ENCODE measurements at regions not wholly inside any gene's neighbourhood (a gene's known extent, or its start where the extent isn't known, plus 50 kb on each side); places are given as distances from the start of the nearest gene placed in this dataset.

DNA sequence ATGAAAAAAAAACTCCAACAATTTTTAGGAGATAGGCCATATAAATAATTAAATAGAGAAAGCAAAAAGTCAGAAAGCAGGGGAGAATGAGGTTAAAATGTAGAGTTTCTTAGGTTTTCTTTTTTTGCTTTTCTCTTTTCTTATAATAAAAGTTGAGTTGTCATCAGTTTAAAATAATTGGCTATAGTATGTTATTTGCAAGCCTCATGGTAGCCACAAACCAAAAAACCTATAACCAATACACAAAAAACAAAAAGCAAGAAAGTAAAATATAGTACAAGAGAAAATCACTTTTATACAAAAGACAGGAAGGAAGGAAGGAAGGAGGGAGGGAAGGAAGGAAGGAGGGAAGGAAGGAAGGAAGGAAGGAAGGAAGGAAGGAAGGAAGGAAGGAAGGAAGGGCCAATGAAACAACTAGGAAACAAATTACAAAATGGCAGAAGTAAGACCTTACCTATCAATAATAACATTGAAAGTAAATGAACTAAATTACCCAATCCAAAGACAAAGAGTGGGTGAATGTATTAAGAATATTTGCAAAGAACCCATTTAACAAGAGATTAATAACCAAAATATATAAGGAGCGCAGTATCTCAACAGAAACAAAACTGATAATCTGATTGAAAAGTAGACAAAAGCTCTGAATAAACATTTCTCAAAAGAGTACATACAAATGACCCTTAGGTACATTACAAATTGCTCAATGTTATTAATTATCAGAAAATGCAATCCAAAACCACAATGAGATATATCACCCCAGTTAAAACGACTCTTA, 541.3 kb upstream of the LRRTM4 start:
- Histone ChIP-seq H3K36me3 (ENCODE audit: control insufficient read depth in 4 of 4, insufficient read depth in 3 of 4, low read depth in 1 of 4, low read length in 3 of 4) (no peaks in the 10 kb centered on the region), H3K27ac (ENCODE audit: low read depth in 1 of 2, low read length in 2 of 2) (no peak overlapping the region), H3K4me3 (ENCODE audit: low read depth in 1 of 3, low read length in 3 of 3) (no peak overlapping the region), H3K27me3 (ENCODE audit: control insufficient read depth in 4 of 4, insufficient read depth in 4 of 4, low read length in 3 of 4) (no peaks in the 10 kb centered on the region), H3K9ac (ENCODE audit: low read depth in 1 of 2, low read length in 2 of 2) (no peak overlapping the region), H3K4me1 (ENCODE audit: control insufficient read depth in 4 of 4, insufficient read depth in 4 of 4, low read length in 3 of 4) (no peaks in the 10 kb centered on the region), H3K9me3 (ENCODE audit: control insufficient read depth in 4 of 4, low read length in 3 of 4) (no peaks in the 10 kb centered on the region)
- DNase-seq (ENCODE audit: low spot score): no peak
- WGBS: 52% methylated on average over 2 of the region's 2 CpGs
- TF ChIP-seq NR2F2 (IDR thresholded peaks at IDR 0.05) (no peak), HNF4A (conservative IDR thresholded peaks at IDR 0.05) (no peak), EGR1 (IDR thresholded peaks at IDR 0.05; ENCODE audit: low read depth in 2 of 2) (no peak), RAD21 (IDR thresholded peaks at IDR 0.05) (no peak), TAF1 (conservative IDR thresholded peaks at IDR 0.05) (no peak), RXRA (IDR thresholded peaks at IDR 0.05) (no peak), JUND (IDR thresholded peaks at IDR 0.05) (no peak), GABPA (IDR thresholded peaks at IDR 0.05 in 1 of 2, conservative IDR thresholded peaks at IDR 0.05 in 1 of 2) (no peak), HNF4G (IDR thresholded peaks at IDR 0.05) (no peak), SP1 (IDR thresholded peaks at IDR 0.05) (no peak), YY1 (IDR thresholded peaks at IDR 0.05) (no peak)
- TF ChIP-seq, protein P1, sequence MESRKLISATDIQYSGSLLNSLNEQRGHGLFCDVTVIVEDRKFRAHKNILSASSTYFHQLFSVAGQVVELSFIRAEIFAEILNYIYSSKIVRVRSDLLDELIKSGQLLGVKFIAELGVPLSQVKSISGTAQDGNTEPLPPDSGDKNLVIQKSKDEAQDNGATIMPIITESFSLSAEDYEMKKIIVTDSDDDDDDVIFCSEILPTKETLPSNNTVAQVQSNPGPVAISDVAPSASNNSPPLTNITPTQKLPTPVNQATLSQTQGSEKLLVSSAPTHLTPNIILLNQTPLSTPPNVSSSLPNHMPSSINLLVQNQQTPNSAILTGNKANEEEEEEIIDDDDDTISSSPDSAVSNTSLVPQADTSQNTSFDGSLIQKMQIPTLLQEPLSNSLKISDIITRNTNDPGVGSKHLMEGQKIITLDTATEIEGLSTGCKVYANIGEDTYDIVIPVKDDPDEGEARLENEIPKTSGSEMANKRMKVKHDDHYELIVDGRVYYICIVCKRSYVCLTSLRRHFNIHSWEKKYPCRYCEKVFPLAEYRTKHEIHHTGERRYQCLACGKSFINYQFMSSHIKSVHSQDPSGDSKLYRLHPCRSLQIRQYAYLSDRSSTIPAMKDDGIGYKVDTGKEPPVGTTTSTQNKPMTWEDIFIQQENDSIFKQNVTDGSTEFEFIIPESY (IDR thresholded peaks at IDR 0.05): no peak
- TF ChIP-seq, protein P2, sequence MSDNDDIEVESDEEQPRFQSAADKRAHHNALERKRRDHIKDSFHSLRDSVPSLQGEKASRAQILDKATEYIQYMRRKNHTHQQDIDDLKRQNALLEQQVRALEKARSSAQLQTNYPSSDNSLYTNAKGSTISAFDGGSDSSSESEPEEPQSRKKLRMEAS (IDR thresholded peaks at IDR 0.05): no peak
- TF ChIP-seq, protein P3, sequence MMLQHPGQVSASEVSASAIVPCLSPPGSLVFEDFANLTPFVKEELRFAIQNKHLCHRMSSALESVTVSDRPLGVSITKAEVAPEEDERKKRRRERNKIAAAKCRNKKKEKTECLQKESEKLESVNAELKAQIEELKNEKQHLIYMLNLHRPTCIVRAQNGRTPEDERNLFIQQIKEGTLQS (IDR thresholded peaks at IDR 0.05): no peak

GRCh38 chr2:78065366-78065765, 543.2 kb upstream of the LRRTM4 start:
- no peak for DNase-seq (ENCODE audit: low spot score)
- H3K36me3 ChIP-seq (ENCODE audit: control insufficient read depth in 4 of 4, insufficient read depth in 3 of 4, low read depth in 1 of 4, low read length in 3 of 4): no peaks in the 10 kb centered on the region
- TF ChIP-seq SP1 (IDR thresholded peaks at IDR 0.05): no peak
- no peak for TF ChIP-seq RXRA (IDR thresholded peaks at IDR 0.05)
- TF ChIP-seq, protein P4, sequence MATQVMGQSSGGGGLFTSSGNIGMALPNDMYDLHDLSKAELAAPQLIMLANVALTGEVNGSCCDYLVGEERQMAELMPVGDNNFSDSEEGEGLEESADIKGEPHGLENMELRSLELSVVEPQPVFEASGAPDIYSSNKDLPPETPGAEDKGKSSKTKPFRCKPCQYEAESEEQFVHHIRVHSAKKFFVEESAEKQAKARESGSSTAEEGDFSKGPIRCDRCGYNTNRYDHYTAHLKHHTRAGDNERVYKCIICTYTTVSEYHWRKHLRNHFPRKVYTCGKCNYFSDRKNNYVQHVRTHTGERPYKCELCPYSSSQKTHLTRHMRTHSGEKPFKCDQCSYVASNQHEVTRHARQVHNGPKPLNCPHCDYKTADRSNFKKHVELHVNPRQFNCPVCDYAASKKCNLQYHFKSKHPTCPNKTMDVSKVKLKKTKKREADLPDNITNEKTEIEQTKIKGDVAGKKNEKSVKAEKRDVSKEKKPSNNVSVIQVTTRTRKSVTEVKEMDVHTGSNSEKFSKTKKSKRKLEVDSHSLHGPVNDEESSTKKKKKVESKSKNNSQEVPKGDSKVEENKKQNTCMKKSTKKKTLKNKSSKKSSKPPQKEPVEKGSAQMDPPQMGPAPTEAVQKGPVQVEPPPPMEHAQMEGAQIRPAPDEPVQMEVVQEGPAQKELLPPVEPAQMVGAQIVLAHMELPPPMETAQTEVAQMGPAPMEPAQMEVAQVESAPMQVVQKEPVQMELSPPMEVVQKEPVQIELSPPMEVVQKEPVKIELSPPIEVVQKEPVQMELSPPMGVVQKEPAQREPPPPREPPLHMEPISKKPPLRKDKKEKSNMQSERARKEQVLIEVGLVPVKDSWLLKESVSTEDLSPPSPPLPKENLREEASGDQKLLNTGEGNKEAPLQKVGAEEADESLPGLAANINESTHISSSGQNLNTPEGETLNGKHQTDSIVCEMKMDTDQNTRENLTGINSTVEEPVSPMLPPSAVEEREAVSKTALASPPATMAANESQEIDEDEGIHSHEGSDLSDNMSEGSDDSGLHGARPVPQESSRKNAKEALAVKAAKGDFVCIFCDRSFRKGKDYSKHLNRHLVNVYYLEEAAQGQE (IDR thresholded peaks at IDR 0.05): no peak
- TF ChIP-seq TAF1 (conservative IDR thresholded peaks at IDR 0.05): no peak
- TF ChIP-seq GABPA (IDR thresholded peaks at IDR 0.05 in 1 of 2, conservative IDR thresholded peaks at IDR 0.05 in 1 of 2): no peak
- no peak for TF ChIP-seq FOXA1 (IDR thresholded peaks at IDR 0.05)
- no peak for TF ChIP-seq CTCF (IDR thresholded peaks at IDR 0.05; ENCODE audit: low read depth, low read length, missing input control)
- no peak for TF ChIP-seq HNF4G (IDR thresholded peaks at IDR 0.05)
- no peaks in the 10 kb centered on the region for H3K27me3 ChIP-seq (ENCODE audit: control insufficient read depth in 4 of 4, insufficient read depth in 4 of 4, low read length in 3 of 4)
- no peak overlapping the region for H3K4me3 ChIP-seq (ENCODE audit: low read depth in 1 of 3, low read length in 3 of 3)
- no peak overlapping the region for H3K27ac ChIP-seq (ENCODE audit: low read depth in 1 of 2, low read length in 2 of 2)
- no peak overlapping the region for H3K9ac ChIP-seq (ENCODE audit: low read depth in 1 of 2, low read length in 2 of 2)
- H3K4me1 ChIP-seq (ENCODE audit: control insufficient read depth in 4 of 4, insufficient read depth in 4 of 4, low read length in 3 of 4): no peaks in the 10 kb centered on the region
- no peaks in the 10 kb centered on the region for H3K9me3 ChIP-seq (ENCODE audit: control insufficient read depth in 4 of 4, low read length in 3 of 4)
- 32% methylated on average over 3 of the region's 3 CpGs for WGBS
